Colonic mucosa (tissue), 4 donors: ENCODE measurements at regions not wholly inside any gene's neighbourhood (a gene's known extent, or its start where the extent isn't known, plus 50 kb on each side); places are given as distances from the start of the nearest gene placed in this dataset.

ENCODE experiments used
- DNase-seq: peaks from one replicate; pipeline ENCODE4 v3.0.0-alpha.2; 2020
- H3K27ac ChIP-seq: fragments of 200-600 bp; one replicate; pipeline ENCODE4 v1.8.0; 2021
- H3K27me3 ChIP-seq: fragments of 200-600 bp; one replicate; pipeline ENCODE4 v1.8.0; 2021
- H3K36me3 ChIP-seq: fragments of 200-600 bp; one replicate; pipeline ENCODE4 v1.8.0; 2021
- H3K4me1 ChIP-seq: fragments of 200-600 bp; one replicate; pipeline ENCODE4 v1.8.0; 2021; ENCODE audit warnings: mild to moderate bottlenecking
- H3K4me3 ChIP-seq: fragments of 200-600 bp; one replicate; pipeline ENCODE4 v1.8.0; 2021
- H3K9ac ChIP-seq, 2 donors: one replicate each; pipeline ENCODE4 v1.7.0; 2013; ENCODE audit warnings: control low read depth in 2 of 2, low read depth in 2 of 2, low read length in 2 of 2
- H3K9me3 ChIP-seq: fragments of 200-600 bp; one replicate; pipeline ENCODE4 v1.8.0; 2021
- intact Hi-C: fragments of 100-400 bp; cut with DNase I; formaldehyde crosslinking; loops from one replicate; pipeline ENCODE4 v1.14.1; 2022
- TF ChIP-seq, protein P1 (sequence below): fragments of 200-600 bp; IDR thresholded peaks from one replicate; pipeline ENCODE4 v1.8.0; 2022; ENCODE audit warnings: antibody characterized with exemption, mild to moderate bottlenecking
- donor health status: healthy.
- donor health status: DM: no; HTN: no; CAD: no.
- donor health status: DM: no; HTN: no; CAD: no.

DNA sequence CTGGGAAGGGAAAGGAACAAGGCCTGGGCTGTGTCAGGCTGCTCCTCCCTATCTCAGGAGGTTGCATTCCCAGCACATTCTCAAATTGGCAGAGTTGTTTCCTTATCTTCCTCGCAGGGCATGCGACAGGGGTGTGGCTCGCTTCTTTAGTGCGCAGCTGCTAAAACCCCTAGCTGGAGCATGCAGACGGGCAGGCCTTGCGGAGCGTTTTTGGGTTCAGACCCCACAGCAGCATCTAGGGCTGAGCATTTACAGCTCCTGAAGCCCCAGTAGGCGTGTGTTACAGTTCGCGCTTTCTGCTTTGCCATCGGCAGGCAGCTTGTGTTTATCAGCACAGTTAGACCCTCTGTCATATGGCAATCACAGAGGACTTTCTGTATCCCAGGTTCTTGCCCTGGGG lies 392.4 kb downstream of the TECRL start:
- Histone ChIP-seq H3K4me1 (no peaks in the 10 kb centered on the region), H3K9ac (no peak overlapping the region), H3K4me3 (no peak overlapping the region), H3K27me3 (no peaks in the 10 kb centered on the region), H3K36me3 (no peaks in the 10 kb centered on the region), H3K27ac (no peak overlapping the region), H3K9me3 (no peaks in the 10 kb centered on the region)
- TF ChIP-seq, protein P1, sequence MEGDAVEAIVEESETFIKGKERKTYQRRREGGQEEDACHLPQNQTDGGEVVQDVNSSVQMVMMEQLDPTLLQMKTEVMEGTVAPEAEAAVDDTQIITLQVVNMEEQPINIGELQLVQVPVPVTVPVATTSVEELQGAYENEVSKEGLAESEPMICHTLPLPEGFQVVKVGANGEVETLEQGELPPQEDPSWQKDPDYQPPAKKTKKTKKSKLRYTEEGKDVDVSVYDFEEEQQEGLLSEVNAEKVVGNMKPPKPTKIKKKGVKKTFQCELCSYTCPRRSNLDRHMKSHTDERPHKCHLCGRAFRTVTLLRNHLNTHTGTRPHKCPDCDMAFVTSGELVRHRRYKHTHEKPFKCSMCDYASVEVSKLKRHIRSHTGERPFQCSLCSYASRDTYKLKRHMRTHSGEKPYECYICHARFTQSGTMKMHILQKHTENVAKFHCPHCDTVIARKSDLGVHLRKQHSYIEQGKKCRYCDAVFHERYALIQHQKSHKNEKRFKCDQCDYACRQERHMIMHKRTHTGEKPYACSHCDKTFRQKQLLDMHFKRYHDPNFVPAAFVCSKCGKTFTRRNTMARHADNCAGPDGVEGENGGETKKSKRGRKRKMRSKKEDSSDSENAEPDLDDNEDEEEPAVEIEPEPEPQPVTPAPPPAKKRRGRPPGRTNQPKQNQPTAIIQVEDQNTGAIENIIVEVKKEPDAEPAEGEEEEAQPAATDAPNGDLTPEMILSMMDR, result no peak
- no peak for DNase-seq
- intact Hi-C loops, result no loop called here

- H3K27me3 ChIP-seq, result no peaks in the 10 kb centered on the region
- TF ChIP-seq, protein P1, result no peak
- no peak overlapping the region for H3K4me3 ChIP-seq
- H3K9ac ChIP-seq, result no peak overlapping the region
- DNase-seq, result no peak
- intact Hi-C loops, result no loop called here
- no peaks in the 10 kb centered on the region for H3K36me3 ChIP-seq
- no peaks in the 10 kb centered on the region for H3K4me1 ChIP-seq
- H3K27ac ChIP-seq, result no peak overlapping the region
- no peaks in the 10 kb centered on the region for H3K9me3 ChIP-seq
Observed at GRCh38 chr4:64014647-64015046, 394.6 kb downstream of the TECRL start.

DNA sequence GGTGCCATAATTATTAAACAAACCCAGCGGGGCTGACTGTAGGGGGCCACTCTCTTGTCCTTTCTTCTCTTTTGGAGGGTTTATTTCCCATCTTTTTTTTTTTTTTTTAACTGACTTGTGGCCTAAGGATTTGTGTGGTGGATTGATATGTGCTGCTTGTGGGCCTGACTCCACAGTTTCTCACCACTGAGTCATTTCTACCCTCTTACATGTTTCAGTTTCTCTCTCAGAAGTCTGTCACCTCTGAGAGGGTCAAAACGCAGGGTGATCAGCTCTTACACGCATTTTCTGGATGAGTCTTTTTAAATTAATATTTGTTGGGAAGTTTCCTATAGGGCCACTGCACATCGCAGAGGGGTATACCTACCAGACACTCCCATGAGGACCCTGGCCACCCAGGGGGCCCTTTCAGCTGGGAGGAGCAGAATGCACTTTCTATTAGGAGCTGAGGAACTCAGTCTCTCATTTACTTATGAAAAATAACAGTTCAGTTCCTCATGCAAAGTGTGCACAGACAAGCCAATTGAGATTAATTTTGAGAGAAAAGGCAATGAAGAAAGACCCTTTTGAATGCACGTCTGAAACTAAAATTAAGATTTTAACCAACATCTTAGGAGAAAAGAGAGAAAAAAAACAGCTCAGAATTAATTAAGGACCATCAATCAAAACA lies 407.9 kb downstream of the TECRL start:
- intact Hi-C loops, result no loop called here
- DNase-seq, result no peak
- H3K4me3 ChIP-seq, result no peak overlapping the region
- no peak overlapping the region for H3K9ac ChIP-seq
- no peaks in the 10 kb centered on the region for H3K9me3 ChIP-seq
- H3K27me3 ChIP-seq, result no peaks in the 10 kb centered on the region
- H3K4me1 ChIP-seq, result no peaks in the 10 kb centered on the region
- TF ChIP-seq, protein P1, result no peak
- H3K36me3 ChIP-seq, result no peaks in the 10 kb centered on the region
- H3K27ac ChIP-seq, result no peak overlapping the region

DNA sequence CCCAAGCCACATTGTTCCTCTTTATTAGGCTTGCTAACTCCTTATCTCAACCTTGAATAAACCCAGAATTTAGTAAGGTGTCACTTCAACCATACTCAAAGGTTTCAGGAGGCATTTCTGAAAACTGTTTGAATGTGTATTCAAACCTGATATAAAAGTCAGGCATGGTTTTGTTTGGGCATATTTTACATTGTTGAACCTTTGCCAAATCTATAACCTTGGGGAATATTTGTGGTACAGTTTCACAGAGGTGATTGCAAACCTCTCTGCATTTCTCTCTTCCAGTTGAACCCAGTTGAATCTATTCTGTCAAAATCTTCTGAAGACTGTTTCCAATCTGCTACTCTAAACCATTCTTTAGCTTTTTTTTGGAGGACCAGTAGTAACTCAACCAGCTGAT lies 409.0 kb downstream of the TECRL start:
- Histone ChIP-seq H3K4me1 (no peaks in the 10 kb centered on the region), H3K36me3 (no peaks in the 10 kb centered on the region), H3K4me3 (no peak overlapping the region), H3K27me3 (no peaks in the 10 kb centered on the region), H3K9ac (no peak overlapping the region), H3K27ac (no peak overlapping the region), H3K9me3 (no peaks in the 10 kb centered on the region)
- DNase-seq, result no peak
- TF ChIP-seq, protein P1, result no peak
- intact Hi-C loops, result no loop called here

- TF ChIP-seq, protein P1, result no peak
- no peaks in the 10 kb centered on the region for H3K9me3 ChIP-seq
- intact Hi-C loops, result no loop called here
Observed at GRCh38 chr4:63986253-63986652, 423.0 kb downstream of the TECRL start.

More at GRCh38 chr4:63986253-63986652, 423.0 kb downstream of the TECRL start:
- Histone ChIP-seq H3K4me1 (no peaks in the 10 kb centered on the region), H3K9ac (no peak overlapping the region), H3K36me3 (no peaks in the 10 kb centered on the region), H3K4me3 (no peak overlapping the region), H3K27me3 (no peaks in the 10 kb centered on the region), H3K27ac (no peak overlapping the region)
- no peak for DNase-seq
